GM06990 (cell line): ENCODE measurements at regions not wholly inside any gene's neighbourhood (a gene's known extent, or its start where the extent isn't known, plus 50 kb on each side); places are given as distances from the start of the nearest gene placed in this dataset.

Experiments used
- DNase-seq: peaks from one replicate; pipeline ENCODE4 v3.0.0-alpha.2; 2011; ENCODE audit not compliant: insufficient read length; ENCODE audit errors: extremely low read depth
- H3K27me3 ChIP-seq: replicated peaks from 2 replicates; pipeline ENCODE4 v1.6.0; 2011; ENCODE audit warnings: low read length; ENCODE audit not compliant: control insufficient read depth, insufficient read depth
- H3K36me3 ChIP-seq: 2 replicates; pipeline ENCODE4 v1.5.1; 2011; ENCODE audit warnings: low read length; ENCODE audit not compliant: control insufficient read depth, insufficient read depth
- H3K4me3 ChIP-seq: replicated peaks from 2 replicates; pipeline ENCODE4 v1.5.1; 2011; ENCODE audit warnings: low read depth, mild to moderate bottlenecking, control low read depth, low read length
- CTCF ChIP-seq: IDR thresholded peaks from 2 replicates; pipeline ENCODE4 v1.5.1; 2011; ENCODE audit warnings: low read length, control low read depth, mild to moderate bottlenecking, inconsistent platforms; ENCODE audit not compliant: insufficient read depth, poor library complexity, severe bottlenecking

GRCh38 chr9:90061187-90061586, 456.4 kb downstream of the GADD45G start:
- no peak for TF ChIP-seq CTCF
- DNase-seq, result no peak
- Histone ChIP-seq H3K4me3 (no peak overlapping the region), H3K36me3 (no peaks in the 10 kb centered on the region), H3K27me3 (peaks cover 5% of the 10 kb centered on the region)

- Histone ChIP-seq H3K4me3 (no peak overlapping the region), H3K36me3 (no peaks in the 10 kb centered on the region), H3K27me3 (peaks cover 5% of the 10 kb centered on the region)
- TF ChIP-seq CTCF, result no peak
- no peak for DNase-seq
Observed at GRCh38 chr9:90062982-90063381, 458.2 kb downstream of the GADD45G start.

DNA sequence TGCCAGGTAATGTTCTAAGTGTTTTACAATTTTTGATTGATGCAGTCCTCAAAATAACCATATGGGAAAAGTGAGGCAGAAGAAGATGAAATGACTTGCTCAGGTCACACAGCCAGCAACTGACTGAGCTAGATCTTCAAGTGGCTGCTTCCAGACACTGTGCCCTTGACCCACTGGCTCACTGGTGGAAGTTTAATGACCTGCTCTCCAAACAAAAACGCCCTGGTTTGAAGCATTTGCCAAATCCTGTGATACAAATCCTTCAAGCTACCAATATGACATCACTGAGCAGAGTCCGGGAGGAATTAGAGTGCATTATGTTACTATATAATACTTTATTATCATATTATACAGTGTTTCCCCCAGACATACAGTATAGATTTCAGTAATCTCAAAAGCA, 459.4 kb downstream of the GADD45G start:
- Histone ChIP-seq H3K27me3 (peaks cover 4% of the 10 kb centered on the region), H3K4me3 (no peak overlapping the region), H3K36me3 (no peaks in the 10 kb centered on the region)
- no peak for DNase-seq
- no peak for TF ChIP-seq CTCF

DNA sequence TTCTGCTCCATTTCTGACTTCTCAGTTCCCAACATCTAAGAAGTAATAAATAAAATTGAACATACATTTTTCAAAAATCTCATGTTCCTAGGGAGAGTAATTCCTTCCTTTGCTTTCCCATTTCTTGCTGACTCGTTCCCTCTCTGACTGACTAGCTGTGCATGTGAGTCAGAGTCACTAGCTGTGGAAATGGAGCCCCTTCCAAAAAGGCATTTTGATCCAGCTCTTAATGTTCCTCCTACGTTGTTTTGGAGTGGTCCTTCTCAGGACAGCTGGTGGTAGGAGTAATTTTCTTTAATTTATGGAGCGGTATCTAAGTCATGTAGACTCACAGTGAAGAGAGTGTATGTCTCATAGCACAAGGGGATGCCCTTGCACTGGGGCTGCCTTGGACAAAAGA, 460.2 kb downstream of the GADD45G start:
- no peak for DNase-seq
- Histone ChIP-seq H3K27me3 (peaks cover 3% of the 10 kb centered on the region), H3K36me3 (no peaks in the 10 kb centered on the region), H3K4me3 (no peak overlapping the region)
- no peak for TF ChIP-seq CTCF

- H3K36me3 ChIP-seq, result no peaks in the 10 kb centered on the region
- TF ChIP-seq CTCF, result no peak
- DNase-seq, result no peak
- no peak overlapping the region for H3K4me3 ChIP-seq
- peaks cover 3% of the 10 kb centered on the region for H3K27me3 ChIP-seq
Observed at GRCh38 chr9:90065851-90066250, 461.0 kb downstream of the GADD45G start.

- H3K27me3 ChIP-seq, result no peaks in the 10 kb centered on the region; the same call in none of the 2 replicates
- H3K4me3 ChIP-seq, result no peak overlapping the region
- H3K36me3 ChIP-seq, result no peaks in the 10 kb centered on the region
- no peak for DNase-seq
- TF ChIP-seq CTCF, result no peak
Observed at GRCh38 chr9:90069085-90069484, 464.3 kb downstream of the GADD45G start.
